HEK293T (cell line): ENCODE measurements at regions not wholly inside any gene's neighbourhood (a gene's known extent, or its start where the extent isn't known, plus 50 kb on each side); places are given as distances from the start of the nearest gene placed in this dataset.

Experiments used
- CTCF ChIA-PET: fragments of 350-600 bp; formaldehyde crosslinking; extraction: SDS; loops from one replicate; lab custom pipeline; 2021; ENCODE audit warnings: antibody characterized with exemption, inconsistent platforms; lab: Yijun Ruan, JAX
- POLR2A ChIA-PET: fragments of 350-600 bp; formaldehyde crosslinking; extraction: SDS; loops from one replicate; lab custom pipeline; 2020; ENCODE audit warnings: antibody characterized with exemption, inconsistent platforms; lab: Yijun Ruan, JAX
- DNase-seq: peaks from one replicate; pipeline ENCODE4 v3.0.0; 2012; ENCODE audit warnings: mixed read lengths; ENCODE audit errors: extremely low spot score
- ARNT ChIP-seq: fragments of 450-650 bp; IDR thresholded peaks from 2 replicates; pipeline ENCODE4 v1.6.1; 2017; ENCODE audit warnings: mild to moderate bottlenecking
- BHLHE40 ChIP-seq: fragments of 450-650 bp; IDR thresholded peaks from 2 replicates; pipeline ENCODE4 v1.6.1; 2016; ENCODE audit warnings: mild to moderate bottlenecking, moderate library complexity, borderline replicate concordance
- CTBP1 ChIP-seq: fragments of 450-650 bp; IDR thresholded peaks from 2 replicates; pipeline ENCODE4 v1.6.1; 2016; ENCODE audit warnings: borderline replicate concordance
- ELF4 ChIP-seq: fragments of 450-650 bp; IDR thresholded peaks from 2 replicates; pipeline ENCODE4 v1.6.1; 2017; ENCODE audit warnings: antibody characterized with exemption
- FOXA1 ChIP-seq: fragments of 450-650 bp; IDR thresholded peaks from 2 replicates; pipeline ENCODE4 v1.6.1; 2016; ENCODE audit warnings: mild to moderate bottlenecking
- FOXK2 ChIP-seq: fragments of 450-650 bp; IDR thresholded peaks from 2 replicates; pipeline ENCODE4 v1.6.1; 2016; ENCODE audit warnings: mild to moderate bottlenecking
- FOXM1 ChIP-seq: fragments of 450-650 bp; IDR thresholded peaks from 2 replicates; pipeline ENCODE4 v1.6.1; 2017; ENCODE audit warnings: mild to moderate bottlenecking, borderline replicate concordance
- HDGF ChIP-seq: fragments of 450-650 bp; IDR thresholded peaks from 2 replicates; pipeline ENCODE4 v1.6.1; 2017; ENCODE audit warnings: antibody characterized with exemption, borderline replicate concordance
- L3MBTL2 ChIP-seq: fragments of 450-650 bp; conservative IDR thresholded peaks from 2 replicates; pipeline ENCODE4 v1.6.1; 2016; ENCODE audit warnings: mild to moderate bottlenecking
- LEF1 ChIP-seq: fragments of 450-650 bp; IDR thresholded peaks from 2 replicates; pipeline ENCODE4 v1.6.1; 2017; ENCODE audit warnings: mild to moderate bottlenecking, borderline replicate concordance
- NFRKB ChIP-seq: fragments of 450-650 bp; IDR thresholded peaks from 2 replicates; pipeline ENCODE4 v1.6.1; 2016; ENCODE audit warnings: mild to moderate bottlenecking, moderate library complexity
- SP1 ChIP-seq: fragments of 450-650 bp; IDR thresholded peaks from 2 replicates; pipeline ENCODE4 v1.6.1; 2017
- SUZ12 ChIP-seq: fragments of 450-650 bp; IDR thresholded peaks from 2 replicates; pipeline ENCODE4 v1.6.1; 2016; ENCODE audit warnings: mild to moderate bottlenecking
- TARDBP ChIP-seq: fragments of 450-650 bp; IDR thresholded peaks from 2 replicates; pipeline ENCODE4 v1.6.1; 2016
- ZNF384 ChIP-seq: fragments of 450-650 bp; IDR thresholded peaks from 2 replicates; pipeline ENCODE4 v1.6.1; 2016
- TF ChIP-seq, protein P1 (sequence below): fragments of 450-650 bp; IDR thresholded peaks from 2 replicates; pipeline ENCODE4 v1.6.1; 2016

DNA sequence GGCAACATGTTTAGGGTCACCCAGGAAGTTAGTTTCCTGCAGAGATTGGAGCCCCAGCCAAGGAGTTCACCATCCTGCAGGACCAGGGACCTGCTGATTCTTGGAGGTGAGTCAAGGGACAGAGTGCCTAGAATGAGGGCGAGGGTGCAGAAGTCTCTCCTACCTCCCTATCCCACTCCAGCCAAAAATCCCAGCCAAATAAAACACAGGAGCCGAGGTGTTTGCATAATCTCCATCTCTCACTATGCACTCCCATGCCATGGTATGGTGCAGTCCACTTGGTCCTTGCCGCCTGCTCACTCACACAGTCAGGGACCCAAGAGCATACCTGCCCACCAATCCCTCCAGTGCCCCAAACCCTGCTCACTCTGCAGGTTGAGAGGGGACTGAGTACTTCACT lies 294.2 kb downstream of the UACA start:
- POLR2A ChIA-PET: no interaction called here
- TF ChIP-seq ELF4: no peak
- TF ChIP-seq, protein P1, sequence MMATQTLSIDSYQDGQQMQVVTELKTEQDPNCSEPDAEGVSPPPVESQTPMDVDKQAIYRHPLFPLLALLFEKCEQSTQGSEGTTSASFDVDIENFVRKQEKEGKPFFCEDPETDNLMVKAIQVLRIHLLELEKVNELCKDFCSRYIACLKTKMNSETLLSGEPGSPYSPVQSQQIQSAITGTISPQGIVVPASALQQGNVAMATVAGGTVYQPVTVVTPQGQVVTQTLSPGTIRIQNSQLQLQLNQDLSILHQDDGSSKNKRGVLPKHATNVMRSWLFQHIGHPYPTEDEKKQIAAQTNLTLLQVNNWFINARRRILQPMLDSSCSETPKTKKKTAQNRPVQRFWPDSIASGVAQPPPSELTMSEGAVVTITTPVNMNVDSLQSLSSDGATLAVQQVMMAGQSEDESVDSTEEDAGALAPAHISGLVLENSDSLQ: no peak
- TF ChIP-seq SP1: no peak
- TF ChIP-seq NFRKB: no peak
- no peak for TF ChIP-seq L3MBTL2
- no peak for TF ChIP-seq SUZ12
- no peak for TF ChIP-seq FOXA1
- TF ChIP-seq ZNF384: no peak
- no peak for TF ChIP-seq FOXM1
- TF ChIP-seq CTBP1: no peak
- no peak for TF ChIP-seq BHLHE40
- TF ChIP-seq HDGF: no peak
- no peak for TF ChIP-seq FOXK2
- TF ChIP-seq ARNT: no peak
- CTCF ChIA-PET: interaction anchor here (1.0 kb wide), 1 partner anchor 167 kb away, joined by 3 read pairs; no protein-coding TSS in a partner anchor
- DNase-seq: no peak

DNA sequence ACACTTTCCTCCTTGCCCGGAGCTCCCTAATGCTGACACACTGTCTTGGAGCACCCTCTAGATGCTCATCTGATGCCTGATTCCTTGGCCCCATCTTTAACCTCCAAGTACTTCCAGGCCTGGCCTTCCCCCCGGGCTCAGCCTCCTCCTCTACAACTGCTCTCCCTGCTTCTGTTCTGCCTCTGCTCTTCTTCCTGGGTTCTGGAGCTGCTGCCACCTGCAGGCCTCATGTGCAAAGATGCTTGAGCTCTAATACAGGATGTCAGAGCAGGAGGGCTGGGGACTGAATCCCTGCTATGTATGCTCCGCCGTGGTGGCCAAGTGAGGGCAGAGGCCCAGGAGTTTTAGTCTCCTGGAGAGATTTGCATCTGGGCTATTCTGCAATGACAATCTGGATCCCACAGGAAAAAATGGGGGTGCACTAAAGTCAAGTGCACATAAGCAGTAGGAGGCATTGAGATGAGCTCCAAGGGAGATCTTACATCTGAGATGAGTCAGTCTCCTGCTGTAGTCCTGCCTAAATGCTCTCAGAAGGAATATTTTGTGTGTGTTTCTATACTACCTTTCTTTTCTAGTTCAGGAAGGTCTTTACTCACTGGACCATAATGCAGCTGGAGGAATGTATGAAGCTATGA lies 296.3 kb downstream of the UACA start:
- peak; percentile 73 for DNase-seq
- CTCF ChIA-PET: interaction anchor here (0.5 to 4.8 kb wide), 20 partner anchors 8 to 999 kb away, joined by 3 to 28 read pairs (median 4); no protein-coding TSS in a partner anchor
- POLR2A ChIA-PET: interaction anchor here (1.0 kb wide), 2 partner anchors 40 to 369 kb away, joined by 3 read pairs; partner anchors contain the start of gene TLE3
- TF ChIP-seq FOXA1: no peak
- TF ChIP-seq HDGF: no peak
- no peak for TF ChIP-seq BHLHE40
- TF ChIP-seq NFRKB: no peak
- no peak for TF ChIP-seq SUZ12
- no peak for TF ChIP-seq CTBP1
- TF ChIP-seq ZNF384: no peak
- no peak for TF ChIP-seq ELF4
- TF ChIP-seq FOXM1: no peak
- no peak for TF ChIP-seq FOXK2
- no peak for TF ChIP-seq LEF1
- TF ChIP-seq TARDBP: no peak
- TF ChIP-seq L3MBTL2: no peak
- TF ChIP-seq, protein P1: no peak

GRCh38 chr15:70466305-70466704 lies 297.1 kb downstream of the UACA start:
- DNase-seq: no peak
- ChIA-PET POLR2A (interaction anchor here (1.0 kb wide), 1 partner anchor 41 kb away, joined by 3 read pairs; no protein-coding TSS in a partner anchor), CTCF (interaction anchor here (0.6 to 4.8 kb wide), 14 partner anchors 9 to 988 kb away, joined by 3 to 28 read pairs (median 4); no protein-coding TSS in a partner anchor)
- no peak for TF ChIP-seq NFRKB
- TF ChIP-seq HDGF: no peak
- no peak for TF ChIP-seq ZNF384
- no peak for TF ChIP-seq ARNT
- TF ChIP-seq FOXM1: no peak
- no peak for TF ChIP-seq ELF4
- TF ChIP-seq SUZ12: no peak

DNA sequence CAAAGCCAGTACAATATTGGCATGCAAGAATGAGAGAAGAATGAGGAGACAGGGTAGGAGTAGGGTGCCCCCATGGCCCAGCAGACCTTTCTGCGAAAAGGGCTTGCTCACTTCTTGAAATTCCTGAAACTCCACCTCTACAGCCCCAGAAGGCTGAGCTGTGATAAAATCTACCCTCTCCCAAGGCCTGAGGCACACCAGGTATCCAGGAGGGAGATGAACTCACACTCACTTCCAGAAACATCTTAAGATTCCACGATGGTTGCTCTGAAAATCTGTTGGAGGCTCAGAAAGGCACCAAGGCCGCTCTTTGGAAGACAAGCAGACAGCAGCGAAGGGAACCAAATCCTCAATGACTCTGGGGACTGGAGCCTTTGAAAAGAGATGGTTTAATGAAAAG lies 297.5 kb downstream of the UACA start:
- POLR2A ChIA-PET: no interaction called here
- CTCF ChIA-PET: interaction anchor here (0.8 to 4.8 kb wide), 5 partner anchors 9 to 987 kb away, joined by 3 to 28 read pairs (median 4); no protein-coding TSS in a partner anchor
- TF ChIP-seq L3MBTL2 (no peak), LEF1 (no peak), FOXM1 (no peak), ZNF384 (no peak), SUZ12 (no peak), ARNT (no peak), SP1 (no peak), NFRKB (no peak), CTBP1 (no peak), TARDBP (no peak)
- TF ChIP-seq, protein P1: no peak

DNA sequence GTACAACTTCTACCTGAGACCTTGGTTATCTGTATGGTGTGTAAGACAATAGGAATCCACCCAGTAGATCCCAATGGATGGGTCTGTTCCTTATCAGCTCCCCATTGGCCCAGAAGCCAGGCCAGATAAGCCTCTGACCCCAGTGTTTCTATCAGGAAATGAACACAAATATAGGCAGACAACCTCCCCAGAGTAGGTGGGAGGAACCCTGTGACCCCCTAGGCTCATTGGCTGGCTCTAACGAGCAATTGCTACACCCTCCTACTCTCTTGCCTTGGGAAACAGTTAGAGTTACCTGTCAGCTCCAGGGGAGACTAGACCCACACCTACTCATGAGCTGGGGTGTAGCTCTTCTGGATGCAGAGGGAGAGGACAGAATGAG lies 299.9 kb downstream of the UACA start:
- DNase-seq: no peak
- CTCF ChIA-PET: interaction anchor here (0.7 kb wide), 1 partner anchor 282 kb away, joined by 3 read pairs; no protein-coding TSS in a partner anchor
- TF ChIP-seq FOXM1: no peak
- TF ChIP-seq, protein P1: no peak
- no peak for TF ChIP-seq ARNT
- no peak for TF ChIP-seq HDGF
- POLR2A ChIA-PET: no interaction called here

More for the DNA sequence above, 297.5 kb downstream of the UACA start:
- no peak for DNase-seq

- ChIA-PET POLR2A (no interaction called here), CTCF (interaction anchor here (0.6 kb wide), 1 partner anchor 959 kb away, joined by 4 read pairs; no protein-coding TSS in a partner anchor)
- TF ChIP-seq BHLHE40 (no peak), ZNF384 (no peak), LEF1 (no peak), NFRKB (no peak), FOXA1 (no peak), HDGF (no peak), SUZ12 (no peak)
- TF ChIP-seq, protein P1: no peak
- no peak for DNase-seq
Observed at GRCh38 chr15:70461992-70462391, 301.4 kb downstream of the UACA start.
